ENCODE measurements at regions not wholly inside any gene's neighbourhood (a gene's known extent, or its start where the extent isn't known, plus 50 kb on each side); places are given as distances from the start of the nearest gene placed in this dataset.

- TF ChIP-seq, protein P1, sequence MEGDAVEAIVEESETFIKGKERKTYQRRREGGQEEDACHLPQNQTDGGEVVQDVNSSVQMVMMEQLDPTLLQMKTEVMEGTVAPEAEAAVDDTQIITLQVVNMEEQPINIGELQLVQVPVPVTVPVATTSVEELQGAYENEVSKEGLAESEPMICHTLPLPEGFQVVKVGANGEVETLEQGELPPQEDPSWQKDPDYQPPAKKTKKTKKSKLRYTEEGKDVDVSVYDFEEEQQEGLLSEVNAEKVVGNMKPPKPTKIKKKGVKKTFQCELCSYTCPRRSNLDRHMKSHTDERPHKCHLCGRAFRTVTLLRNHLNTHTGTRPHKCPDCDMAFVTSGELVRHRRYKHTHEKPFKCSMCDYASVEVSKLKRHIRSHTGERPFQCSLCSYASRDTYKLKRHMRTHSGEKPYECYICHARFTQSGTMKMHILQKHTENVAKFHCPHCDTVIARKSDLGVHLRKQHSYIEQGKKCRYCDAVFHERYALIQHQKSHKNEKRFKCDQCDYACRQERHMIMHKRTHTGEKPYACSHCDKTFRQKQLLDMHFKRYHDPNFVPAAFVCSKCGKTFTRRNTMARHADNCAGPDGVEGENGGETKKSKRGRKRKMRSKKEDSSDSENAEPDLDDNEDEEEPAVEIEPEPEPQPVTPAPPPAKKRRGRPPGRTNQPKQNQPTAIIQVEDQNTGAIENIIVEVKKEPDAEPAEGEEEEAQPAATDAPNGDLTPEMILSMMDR (IDR thresholded peaks at IDR 0.05; ENCODE audit: insufficient read depth, low read length, poor library complexity, severe bottlenecking): no peak
- Histone ChIP-seq H3K27me3 (replicated peaks; ENCODE audit: control insufficient read depth, insufficient read depth, low read length) (no peaks in the 10 kb centered on the region), H3K36me3 (ENCODE audit: control insufficient read depth, insufficient read depth, low read length) (no peaks in the 10 kb centered on the region), H3K4me3 (replicated peaks; ENCODE audit: low read depth, low read length) (no peak overlapping the region)
- DNase-seq (ENCODE audit: extremely low read depth, insufficient read length): no peak
These were observed 68.8 kb upstream of the DAB1 start for GRCh38 chr1:57492586-57493226.

GRCh38 chr1:57489358-57490036 is 65.6 kb upstream of the DAB1 start:
- Histone ChIP-seq H3K36me3 (ENCODE audit: control insufficient read depth, insufficient read depth, low read length) (no peaks in the 10 kb centered on the region), H3K4me3 (replicated peaks; ENCODE audit: low read depth, low read length) (no peak overlapping the region), H3K27me3 (replicated peaks; ENCODE audit: control insufficient read depth, insufficient read depth, low read length) (no peaks in the 10 kb centered on the region; the same call in 1 of the 2 replicates)
- DNase-seq (ENCODE audit: extremely low read depth, insufficient read length): no peak
- TF ChIP-seq, protein P1 (IDR thresholded peaks at IDR 0.05; ENCODE audit: insufficient read depth, low read length, poor library complexity, severe bottlenecking): no peak

GRCh38 chr1:57485643-57486042 is 61.8 kb upstream of the DAB1 start:
- no peaks in the 10 kb centered on the region for H3K36me3 ChIP-seq (ENCODE audit: control insufficient read depth, insufficient read depth, low read length)
- H3K27me3 ChIP-seq (replicated peaks; ENCODE audit: control insufficient read depth, insufficient read depth, low read length): no peaks in the 10 kb centered on the region; the same call in 1 of the 2 replicates
- DNase-seq (ENCODE audit: extremely low read depth, insufficient read length): no peak
- TF ChIP-seq, protein P1 (IDR thresholded peaks at IDR 0.05; ENCODE audit: insufficient read depth, low read length, poor library complexity, severe bottlenecking): no peak
- no peak overlapping the region for H3K4me3 ChIP-seq (replicated peaks; ENCODE audit: low read depth, low read length)

DNA sequence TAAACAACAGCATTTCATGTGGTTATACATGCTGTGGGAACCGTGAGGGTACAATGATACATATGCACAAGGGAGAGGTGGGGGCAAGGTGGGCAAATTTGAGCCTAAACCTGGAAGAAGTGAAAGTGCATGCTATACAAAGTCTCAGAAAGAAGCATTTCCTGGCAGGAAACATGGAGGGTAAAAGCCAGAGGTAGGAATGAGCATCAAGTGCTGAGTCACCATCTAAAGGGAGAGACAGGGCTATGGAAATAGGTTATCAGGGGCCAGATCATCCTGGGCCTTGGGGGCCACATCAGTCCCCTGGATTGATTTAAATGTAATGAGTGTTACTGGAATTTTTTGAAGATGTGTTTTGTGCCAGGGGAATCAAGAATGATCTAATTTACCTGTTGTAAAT is 60.1 kb upstream of the DAB1 start:
- TF ChIP-seq, protein P1 (IDR thresholded peaks at IDR 0.05; ENCODE audit: insufficient read depth, low read length, poor library complexity, severe bottlenecking): no peak
- Histone ChIP-seq H3K36me3 (ENCODE audit: control insufficient read depth, insufficient read depth, low read length) (no peaks in the 10 kb centered on the region), H3K4me3 (replicated peaks; ENCODE audit: low read depth, low read length) (no peak overlapping the region), H3K27me3 (replicated peaks; ENCODE audit: control insufficient read depth, insufficient read depth, low read length) (no peaks in the 10 kb centered on the region; the same call in 1 of the 2 replicates)
- no peak for DNase-seq (ENCODE audit: extremely low read depth, insufficient read length)

GRCh38 chr1:57479471-57479870 is 55.6 kb upstream of the DAB1 start:
- no peak for DNase-seq (ENCODE audit: extremely low read depth, insufficient read length)
- Histone ChIP-seq H3K4me3 (replicated peaks; ENCODE audit: low read depth, low read length) (no peak overlapping the region), H3K27me3 (replicated peaks; ENCODE audit: control insufficient read depth, insufficient read depth, low read length) (no peaks in the 10 kb centered on the region), H3K36me3 (ENCODE audit: control insufficient read depth, insufficient read depth, low read length) (no peaks in the 10 kb centered on the region)
- TF ChIP-seq, protein P1 (IDR thresholded peaks at IDR 0.05; ENCODE audit: insufficient read depth, low read length, poor library complexity, severe bottlenecking): no peak

Data from GM06990 (cell line).